CD4-positive, alpha-beta T cell treated with Interleukin-4 for 4 hours (primary cell): ENCODE measurements at regions not wholly inside any gene's neighbourhood (a gene's known extent, or its start where the extent isn't known, plus 50 kb on each side); places are given as distances from the start of the nearest gene placed in this dataset.
A peak's percentile ranks its signal among the peaks of the same experiment; 100 is the strongest.
"Not testable (repeated sequence)": the region's sequence is repeated elsewhere in the genome, so short reads cannot be mapped to it uniquely, and the experiment has no call there.

Experiments
- DNase-seq: peaks from one replicate; pipeline ENCODE4 v3.0.0-alpha.2; 2020

DNA sequence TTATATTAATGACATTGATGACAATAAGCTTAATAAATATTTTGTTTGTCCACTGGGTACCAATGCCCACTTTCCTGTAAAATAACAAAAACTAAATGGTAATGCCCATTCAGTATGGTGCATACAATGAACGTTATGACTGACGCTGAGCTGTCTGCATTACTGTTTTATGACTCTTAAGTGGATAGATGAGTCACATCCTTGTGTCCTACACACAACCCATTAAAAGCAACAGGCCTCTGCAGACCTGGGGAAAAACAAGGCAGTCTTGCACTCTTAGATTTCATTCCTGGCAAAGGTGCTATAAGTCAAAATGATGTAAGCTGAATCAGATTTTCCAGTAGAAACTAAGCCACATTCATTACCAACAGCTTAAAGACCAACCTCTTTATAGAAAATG is 176.3 kb upstream of the TMEM45B start:
- DNase-seq, result no peak

DNA sequence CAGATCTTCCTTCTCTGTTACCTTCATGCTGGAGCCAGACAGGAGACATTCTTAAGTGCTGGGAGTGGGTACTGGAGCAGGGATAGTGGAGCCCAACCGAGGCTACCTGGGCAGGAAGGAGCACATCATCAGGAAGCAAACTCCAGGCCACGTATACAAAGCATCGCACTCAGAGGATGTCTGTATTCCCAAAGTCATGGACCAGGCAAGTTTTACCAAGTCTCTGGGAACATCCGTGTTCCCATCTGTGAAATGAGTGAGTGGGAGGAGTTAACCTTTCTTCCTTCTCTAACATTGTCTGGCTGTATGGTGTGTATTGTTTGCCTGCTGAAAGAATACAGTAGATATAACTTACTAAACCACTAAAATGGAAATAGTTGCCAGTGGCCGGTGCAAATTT is 175.0 kb upstream of the TMEM45B start:
- DNase-seq, result no peak

DNA sequence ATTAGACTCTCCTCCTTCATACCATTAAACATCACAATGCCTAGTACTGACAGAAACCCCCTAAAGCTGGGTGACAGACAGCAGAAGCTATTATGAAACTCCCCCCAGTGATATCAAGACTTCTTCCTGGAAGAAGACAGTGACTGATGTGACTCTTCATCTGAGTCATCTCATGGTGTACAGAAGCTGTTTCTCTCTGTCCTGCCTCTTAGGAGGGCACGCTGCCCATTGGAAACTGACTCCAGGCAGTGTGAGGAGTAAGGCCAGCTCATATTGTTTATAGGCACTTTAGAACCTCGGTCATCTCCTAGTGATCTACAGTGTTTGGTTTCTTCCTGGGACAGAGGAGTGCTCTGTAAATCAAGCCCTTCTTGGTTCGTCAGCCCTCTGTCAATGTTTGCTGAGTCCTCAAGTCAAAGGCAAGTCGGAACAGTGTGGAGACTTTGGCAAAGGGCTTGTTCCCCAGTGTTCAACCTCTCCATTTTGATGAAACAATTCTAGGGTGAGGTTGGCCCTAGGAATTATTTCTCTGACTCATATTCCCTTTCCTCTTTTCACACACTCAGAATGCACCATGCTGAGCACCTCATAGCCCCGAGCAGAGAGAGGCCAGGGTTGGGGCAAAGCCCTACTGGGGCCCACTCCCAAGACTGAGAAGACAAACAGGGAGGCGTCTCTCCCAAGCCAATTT is 172.5 kb upstream of the TMEM45B start:
- DNase-seq, result no peak

DNA sequence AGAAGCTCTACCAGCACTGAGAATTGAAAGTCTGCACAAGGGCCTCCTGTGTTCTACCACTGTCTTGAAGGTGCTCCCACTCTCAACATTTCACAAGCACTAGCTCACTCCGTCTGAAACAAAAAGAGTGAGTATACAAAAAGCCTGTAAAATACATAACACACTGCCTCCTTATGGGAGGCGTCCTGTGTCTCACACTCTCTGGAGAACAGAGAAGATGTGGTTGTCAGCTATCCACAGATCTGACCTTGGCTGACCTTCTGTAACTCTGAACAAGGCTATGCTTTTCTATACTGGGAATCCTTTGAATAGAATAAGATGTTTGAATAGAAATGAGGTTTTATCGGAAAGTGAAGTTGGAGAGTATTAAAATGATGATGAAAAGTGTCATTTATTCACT is 171.3 kb upstream of the TMEM45B start:
- no peak for DNase-seq

DNA sequence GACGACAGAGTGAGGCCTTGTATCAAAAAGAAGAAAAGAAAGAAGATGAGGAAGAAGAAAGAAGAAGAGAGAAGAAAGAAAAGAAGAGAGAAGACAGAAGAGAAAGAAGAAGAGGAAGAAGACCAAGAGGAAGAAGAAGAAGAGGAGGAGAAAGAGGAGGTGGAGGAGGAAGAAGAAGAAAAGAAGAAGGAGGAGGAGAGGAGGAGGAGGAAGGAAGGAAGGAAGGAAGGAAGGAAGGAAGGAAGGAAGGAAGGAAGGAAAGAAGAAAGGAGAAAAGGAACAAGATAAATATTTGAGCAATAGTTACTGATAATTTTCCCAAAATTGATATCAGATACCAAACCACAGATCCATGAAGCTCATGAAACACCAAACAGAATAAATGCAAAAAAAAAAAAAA is 169.7 kb upstream of the TMEM45B start:
- no peak for DNase-seq

DNA sequence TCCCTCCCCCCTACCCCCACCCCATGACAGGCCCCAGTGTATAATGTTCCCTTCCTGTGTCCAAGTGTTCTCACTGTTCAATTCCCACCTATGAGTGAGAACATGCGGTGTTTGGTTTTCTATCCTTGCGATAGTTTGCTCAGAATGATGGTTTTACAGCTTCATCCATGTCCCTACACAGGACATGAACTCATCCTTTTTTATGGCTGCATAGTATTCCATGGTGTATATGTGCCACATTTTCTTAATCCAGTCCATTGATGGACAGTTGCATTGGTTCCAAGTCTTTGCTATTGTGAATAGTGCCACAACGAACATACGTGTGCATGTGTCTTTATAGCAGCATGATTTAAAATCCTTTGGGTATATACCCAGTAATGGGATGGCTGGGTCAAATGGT is 165.6 kb upstream of the TMEM45B start:
- DNase-seq, result not testable (repeated sequence)

DNA sequence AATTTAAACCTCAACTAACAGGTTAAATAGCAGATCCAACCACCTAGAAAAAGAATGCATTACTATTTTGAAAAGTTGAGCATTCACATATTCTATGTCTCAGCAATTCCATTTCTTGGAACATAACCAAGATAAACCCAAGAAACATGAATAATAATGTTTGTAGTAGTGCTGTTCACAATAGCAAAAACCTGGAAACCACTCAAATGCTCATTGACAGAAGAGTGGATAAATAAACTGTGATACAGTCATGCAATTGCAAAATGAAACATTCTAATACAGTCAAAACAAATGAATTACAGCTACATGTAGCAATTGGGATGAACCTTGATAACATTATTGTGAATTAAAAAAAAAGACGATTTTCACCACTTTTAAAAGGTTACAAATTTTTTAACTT is 162.8 kb upstream of the TMEM45B start:
- DNase-seq, result no peak

DNA sequence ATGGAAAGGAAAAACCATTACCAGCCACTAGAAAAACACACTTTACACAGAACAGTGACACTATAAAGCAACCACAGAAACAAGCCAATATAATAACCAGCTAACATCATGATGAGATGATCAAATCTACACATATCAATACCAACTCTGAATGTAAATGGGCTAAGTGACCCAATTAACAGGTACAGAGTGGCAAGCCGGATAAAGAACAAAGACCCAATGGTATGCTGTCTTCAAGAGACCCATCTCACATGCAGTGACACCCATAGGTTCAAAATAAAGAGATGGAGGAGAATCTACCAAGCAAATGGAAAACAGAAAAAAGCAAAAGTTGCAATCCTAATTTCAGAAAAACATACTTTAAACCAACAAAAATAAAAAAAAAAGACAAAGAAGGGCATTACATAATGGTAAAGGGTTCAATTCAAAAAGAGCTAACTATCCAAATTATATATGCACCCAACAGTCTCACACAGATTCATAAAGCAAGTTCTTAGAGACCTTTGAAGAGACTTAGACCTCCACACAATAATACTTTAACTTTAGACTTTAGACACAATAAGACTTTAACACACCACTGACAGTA is 160.3 kb upstream of the TMEM45B start:
- no peak for DNase-seq

DNA sequence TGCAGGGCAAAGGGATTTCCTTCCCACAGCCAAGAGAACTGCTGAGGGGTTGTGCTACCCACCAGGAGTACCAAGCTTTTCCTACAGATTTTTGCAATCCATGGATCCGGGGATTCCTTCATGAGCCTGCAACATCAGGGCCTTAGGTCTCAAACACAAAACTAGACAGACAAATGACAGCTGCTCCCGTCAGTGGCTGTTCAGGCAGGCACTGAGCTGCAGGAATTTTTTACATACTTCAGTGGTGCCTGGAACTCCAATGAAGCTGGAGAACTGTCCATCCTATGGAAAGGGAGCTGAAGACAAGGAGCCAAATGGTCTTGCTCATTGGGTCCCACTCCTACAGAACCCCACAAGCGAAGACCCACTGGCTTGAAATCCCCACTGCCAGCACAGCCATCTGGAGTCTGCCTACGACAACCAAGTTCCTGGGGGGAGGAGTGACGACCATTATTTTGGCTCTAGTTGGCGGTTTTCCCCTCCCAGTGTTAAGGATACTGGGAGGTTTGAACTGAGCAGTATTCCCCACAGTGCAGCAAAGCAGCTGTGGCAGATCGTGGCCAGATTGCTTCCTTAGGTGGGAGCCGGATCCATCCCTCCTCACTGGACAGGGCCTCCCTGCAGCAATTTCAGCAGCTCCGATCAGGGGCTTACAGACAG is 157.7 kb upstream of the TMEM45B start:
- no peak for DNase-seq

DNA sequence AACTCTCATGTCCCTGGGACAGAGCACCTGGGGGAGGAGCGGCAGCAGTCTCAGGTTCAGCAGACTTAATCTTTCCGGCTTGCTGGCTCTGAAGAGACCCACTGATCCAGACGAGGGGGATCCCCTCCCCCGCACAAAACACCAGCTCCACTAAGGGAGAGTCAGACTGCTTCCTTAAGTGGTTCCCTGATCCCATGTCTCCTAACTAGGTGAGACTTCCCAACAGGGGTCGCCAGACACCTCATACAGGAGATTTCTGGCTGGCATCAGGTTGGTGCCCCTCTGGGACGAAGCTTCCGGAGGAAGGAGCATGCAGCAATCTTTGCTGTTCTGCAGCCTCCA is 157.2 kb upstream of the TMEM45B start:
- DNase-seq, result no peak

DNA sequence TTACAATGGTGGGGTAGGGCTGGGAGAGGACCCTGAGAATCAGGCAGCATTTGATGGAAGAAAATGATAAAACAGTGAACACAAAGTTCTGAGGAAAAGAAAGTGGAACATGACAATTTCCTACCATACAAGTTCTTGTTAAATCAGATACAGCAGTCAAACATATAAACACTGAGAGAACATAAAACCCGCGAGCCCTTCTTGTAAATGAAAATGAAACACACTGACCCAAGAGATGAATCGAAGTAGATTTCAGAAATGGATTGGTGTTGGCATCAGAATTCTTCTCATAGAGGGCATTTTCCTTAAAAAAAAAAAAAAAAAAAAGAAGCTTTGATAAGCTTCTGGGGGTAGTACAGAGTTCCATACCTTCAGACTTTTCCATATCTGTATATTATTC is 134.7 kb upstream of the TMEM45B start:
- no peak for DNase-seq

DNA sequence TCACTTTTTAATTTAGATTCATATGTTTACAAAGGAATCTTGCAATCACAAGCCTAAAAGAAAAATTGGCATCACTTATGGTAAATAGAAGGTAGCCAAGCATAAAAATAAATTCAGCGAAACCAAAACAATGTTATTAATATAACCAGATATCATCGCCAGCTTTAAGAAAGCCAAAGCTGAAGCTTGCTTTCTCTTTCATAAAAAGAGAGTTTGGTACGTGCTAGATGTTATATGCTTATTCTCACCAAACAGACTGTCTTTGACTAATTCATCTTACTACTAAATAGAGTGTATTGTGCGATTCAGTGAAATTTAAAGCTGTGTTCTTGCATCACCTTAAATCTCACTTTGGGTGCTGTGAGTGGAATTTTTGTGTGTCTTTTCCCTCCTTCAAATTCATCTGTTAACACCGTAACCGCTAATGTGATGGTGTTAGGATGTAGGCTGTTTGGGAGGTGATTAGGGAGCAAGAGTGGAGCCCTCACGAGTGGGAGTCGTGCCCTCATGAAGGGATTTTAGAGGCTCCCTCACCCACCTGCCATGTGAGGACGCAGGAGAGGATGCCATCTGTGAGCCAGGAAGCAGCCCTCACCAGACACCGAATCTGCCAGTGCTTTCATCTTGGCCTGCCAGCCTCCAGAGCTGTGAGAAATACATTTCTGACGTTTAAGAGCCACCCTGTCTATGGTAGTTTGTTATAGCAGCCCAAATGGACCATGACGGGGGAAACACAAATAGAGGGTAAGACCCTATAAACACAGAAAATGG is 134.1 kb upstream of the TMEM45B start:
- no peak for DNase-seq

DNA sequence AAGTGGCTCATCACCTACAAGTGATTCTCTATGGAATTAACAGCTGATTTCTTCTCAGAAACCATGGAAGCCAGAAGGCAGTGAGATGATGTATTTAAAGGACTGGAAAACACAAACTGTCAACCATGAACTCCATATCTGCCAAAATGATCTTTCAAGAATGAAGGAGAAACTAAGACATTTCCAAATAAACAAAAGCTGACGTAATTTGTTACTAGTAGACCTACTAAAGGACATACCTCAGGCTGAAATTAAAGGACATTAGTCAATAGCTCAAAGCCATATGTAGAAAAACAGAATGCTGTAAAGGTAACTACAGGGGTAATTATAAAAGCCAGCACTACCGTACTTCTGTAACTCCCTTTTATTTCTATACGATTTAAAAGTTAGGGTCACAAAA is 129.4 kb upstream of the TMEM45B start:
- no peak for DNase-seq

DNA sequence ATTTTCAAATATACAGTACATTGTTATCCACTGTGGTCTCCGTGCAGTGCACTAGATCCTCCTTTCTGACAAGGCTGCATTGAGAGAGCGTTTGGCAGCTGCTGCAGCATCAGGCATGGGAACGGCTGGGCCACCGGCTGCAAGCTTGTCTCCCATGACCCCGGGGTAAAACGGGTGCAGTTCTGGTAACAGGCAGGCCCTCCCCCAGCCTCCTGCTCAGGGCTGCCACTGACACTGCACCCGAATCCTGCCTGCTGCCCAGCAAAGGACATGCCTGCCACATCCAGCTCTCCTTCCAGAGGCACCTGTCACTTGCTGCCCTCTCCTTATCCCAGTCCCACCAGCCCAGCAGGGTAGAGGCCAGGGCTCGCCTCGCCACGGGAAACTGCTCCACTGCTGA is 124.5 kb upstream of the TMEM45B start:
- DNase-seq, result no peak

DNA sequence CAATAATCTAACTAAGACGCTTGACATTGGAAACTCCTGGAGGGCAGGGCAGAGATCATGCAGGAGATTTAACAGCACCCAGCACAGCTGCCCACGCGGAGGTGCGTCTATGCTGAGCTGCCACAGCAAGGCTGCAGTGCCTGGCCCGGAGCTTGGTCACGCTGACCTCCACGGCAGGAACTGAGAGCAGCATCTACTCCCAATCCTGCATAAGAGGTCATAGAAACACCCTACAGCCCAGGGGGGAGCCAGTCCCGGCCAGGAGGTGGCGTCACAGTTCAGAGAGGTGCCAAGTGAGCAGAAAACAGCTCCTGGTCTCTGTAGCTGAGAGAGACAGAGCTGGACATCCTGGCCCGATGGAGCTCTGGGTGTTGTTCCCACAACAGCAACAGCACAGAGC is 121.1 kb upstream of the TMEM45B start:
- DNase-seq, result no peak

DNA sequence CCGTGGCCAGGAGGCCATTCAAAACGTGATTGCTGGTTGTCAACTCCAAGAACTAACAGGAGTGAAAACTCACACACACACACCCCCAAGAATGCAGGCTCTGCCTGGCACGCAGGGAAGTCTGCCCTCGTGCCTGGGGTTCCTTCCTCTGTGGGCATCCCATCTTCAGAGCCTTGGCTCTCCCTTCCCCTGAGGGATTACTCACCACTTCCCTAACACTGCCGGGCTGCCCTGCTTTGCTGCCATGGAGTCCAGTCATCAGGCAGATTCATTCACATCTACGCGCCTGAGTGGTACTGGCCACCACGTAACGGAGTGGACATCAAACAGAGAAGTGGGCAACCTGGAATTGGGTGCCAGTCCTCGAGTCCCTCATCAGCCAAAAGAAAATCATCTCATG is 120.7 kb upstream of the TMEM45B start:
- DNase-seq, result no peak

DNA sequence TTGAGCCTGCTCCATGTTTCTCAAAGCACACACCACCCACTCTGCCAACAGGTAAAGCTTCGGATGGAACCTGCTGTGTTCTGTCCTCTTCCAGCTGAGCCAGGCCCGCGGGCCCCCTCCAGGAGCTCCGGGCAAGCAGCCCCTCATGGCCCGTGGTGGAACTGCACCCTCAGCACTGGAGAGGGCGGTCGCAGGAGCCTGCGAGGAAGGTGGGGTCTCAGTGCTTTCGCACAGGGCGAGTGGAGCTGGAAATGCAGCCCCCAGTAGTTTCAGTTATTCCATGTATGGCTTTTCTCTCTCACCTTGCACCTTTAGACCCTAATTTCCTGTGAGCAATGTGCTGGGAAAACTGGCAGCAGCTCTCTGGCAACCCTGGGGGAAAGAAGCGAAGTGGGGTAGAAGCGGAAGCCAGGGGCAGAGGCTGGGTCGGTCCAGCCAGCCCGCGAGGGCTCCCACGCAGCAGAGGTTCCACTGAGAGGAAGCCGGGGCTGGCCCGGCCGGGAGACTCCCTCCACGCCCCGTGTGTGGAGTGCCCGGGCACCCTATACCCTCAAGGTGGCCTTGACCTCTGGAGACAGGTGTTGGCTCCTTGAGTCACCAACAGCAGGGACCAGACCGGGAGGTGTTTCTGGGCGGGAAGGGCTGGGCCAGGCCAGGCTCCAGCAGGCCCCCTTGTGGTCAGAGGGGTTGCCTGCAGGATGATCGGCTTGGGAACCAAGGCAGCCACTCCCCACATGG is 119.9 kb upstream of the TMEM45B start:
- peak; percentile 36 for DNase-seq

DNA sequence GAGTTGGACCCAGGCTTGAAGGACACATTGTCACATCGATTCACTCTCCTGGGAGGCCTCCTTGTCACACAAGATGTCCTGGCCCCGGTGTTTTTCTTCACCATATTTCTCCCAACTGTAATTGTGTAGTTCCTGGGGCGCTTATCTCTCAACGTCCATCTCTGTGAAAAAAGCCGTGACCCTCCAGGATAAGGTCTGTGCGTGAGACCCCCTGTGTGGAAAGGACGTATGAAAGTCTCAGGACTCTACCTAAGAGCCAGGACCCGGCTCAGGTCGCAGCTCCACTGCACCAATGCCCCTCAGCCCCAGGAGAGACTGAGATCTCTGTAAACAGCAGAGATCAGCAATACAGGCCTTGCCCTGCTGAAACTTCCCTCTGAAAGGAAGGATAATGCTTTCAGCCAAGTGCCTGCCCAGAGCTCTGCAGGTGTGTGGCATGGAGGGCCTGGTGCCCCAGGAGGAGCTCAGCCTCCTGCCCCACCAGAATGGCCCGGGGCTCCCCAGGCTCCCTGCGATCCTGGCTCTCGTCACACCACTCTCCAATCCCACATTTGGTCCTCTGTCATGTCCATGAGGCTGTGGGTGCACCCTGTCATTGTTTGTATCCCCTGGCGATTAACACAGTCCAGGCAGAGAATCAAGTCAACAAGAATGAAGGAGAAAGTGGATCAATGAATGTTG is 119.2 kb upstream of the TMEM45B start:
- no peak for DNase-seq

DNA sequence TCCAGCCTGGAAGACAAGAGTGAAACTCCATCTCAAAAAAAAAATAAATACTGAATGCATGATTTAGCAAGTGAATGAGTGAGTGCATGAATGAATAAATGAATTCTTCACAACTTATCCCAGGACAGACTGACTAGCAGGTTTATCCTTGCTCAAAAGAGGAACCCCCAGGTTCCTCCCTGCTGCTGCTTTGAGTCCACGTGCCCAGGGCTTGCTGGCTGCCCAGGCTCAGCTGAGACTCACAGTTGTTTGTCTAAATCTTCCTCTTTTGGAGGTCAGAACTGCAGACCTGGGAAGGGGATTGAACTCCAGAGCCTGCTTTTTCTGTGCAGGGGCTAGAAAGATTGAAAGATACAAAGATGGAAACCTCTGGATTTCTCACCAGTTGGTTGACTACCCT is 117.4 kb upstream of the TMEM45B start:
- DNase-seq, result no peak

DNA sequence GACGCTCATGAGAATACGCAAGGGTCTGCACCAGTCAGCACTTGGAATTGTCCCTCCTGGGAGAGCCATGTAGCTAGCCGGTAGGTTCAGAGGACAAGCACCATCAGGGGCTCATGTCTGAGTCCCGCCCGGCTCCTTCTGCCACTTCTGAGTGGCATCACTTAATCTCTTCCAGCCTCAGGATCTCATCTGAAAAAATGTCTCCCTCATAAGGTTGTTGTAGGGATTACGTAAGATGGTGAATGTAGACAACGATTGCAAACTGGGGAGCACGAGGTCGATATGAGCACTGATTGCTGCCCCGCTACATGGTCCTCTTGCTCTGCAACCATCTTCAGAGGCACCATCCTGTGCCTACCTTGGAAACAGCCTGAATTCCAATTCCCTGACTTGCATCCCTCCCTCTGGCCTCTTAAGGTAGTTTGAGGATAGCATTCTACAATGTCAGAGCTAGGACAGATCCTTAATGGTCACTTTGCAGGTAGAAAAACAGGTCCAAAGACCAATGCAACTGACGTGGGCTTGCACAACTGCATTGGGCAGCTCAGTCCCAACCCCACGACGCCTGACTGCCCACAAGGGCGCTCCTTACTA is 115.8 kb upstream of the TMEM45B start:
- DNase-seq, result no peak

DNA sequence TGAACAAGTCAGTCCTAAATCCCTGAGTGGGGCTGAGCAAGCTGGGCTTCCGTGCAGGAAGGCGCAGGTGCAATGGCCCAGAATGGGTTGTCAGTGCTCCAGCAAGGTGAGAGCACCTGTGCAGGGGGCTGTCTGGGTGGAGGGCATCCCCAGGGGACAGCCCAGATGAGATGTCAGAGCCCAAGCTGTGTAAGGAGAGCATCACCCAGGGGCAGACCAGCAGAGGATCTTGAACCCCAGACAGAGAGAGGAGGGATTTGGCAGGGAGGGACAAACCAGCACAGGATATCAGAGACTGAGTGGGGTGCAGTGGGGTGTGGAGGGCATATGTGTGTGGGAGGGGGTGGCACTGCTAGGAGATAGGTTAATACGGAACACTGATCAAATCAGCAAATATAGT is 114.9 kb upstream of the TMEM45B start:
- DNase-seq, result no peak

DNA sequence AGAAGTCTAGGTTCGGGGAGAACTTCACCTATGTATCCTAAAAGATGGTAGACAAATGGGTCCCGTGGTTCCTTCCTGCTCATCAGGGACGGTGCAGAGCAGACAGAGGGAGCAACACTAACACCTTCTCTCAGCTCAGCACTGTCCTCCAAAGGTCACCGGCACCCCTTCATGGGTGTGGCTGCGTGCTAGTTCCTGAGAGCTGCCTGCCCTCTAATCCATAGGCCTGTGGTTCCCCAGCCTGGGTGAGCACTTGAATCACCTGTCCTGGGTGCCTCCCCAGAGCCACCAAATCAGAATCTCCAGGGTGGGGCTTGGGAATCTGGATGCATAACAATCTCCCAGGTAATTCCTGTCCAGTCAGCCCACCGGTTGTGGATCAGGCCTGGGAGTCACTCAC is 113.9 kb upstream of the TMEM45B start:
- DNase-seq, result no peak
